ENCODE measurements at regions not wholly inside any gene's neighbourhood (a gene's known extent, or its start where the extent isn't known, plus 50 kb on each side); places are given as distances from the start of the nearest gene placed in this dataset.

GRCh38 chr12:17159506-17160300, 553.7 kb upstream of the LMO3 start:
- Histone ChIP-seq H3K4me1 (ENCODE audit: insufficient read depth, low read length, poor library complexity, severe bottlenecking) (no peaks in the 10 kb centered on the region), H3K36me3 (ENCODE audit: insufficient read depth, low read length) (no peaks in the 10 kb centered on the region), H4K20me1 (ENCODE audit: insufficient read depth, low read length) (no peaks in the 10 kb centered on the region), H2AFZ (ENCODE audit: low read length) (no peak overlapping the region), H3K9me3 (ENCODE audit: low read length) (no peaks in the 10 kb centered on the region), H3K4me3 (ENCODE audit: low read depth, low read length, poor library complexity, severe bottlenecking) (no peak overlapping the region), H3K9me2 (ENCODE audit: insufficient read depth, low read length) (no peaks in the 10 kb centered on the region; the same call in 1 of the 2 replicates), H3K4me2 (ENCODE audit: low read length) (no peak overlapping the region), H3K79me2 (ENCODE audit: insufficient read depth, low read depth, low read length) (no peaks in the 10 kb centered on the region), H3K27ac (ENCODE audit: low read depth, low read length, poor library complexity, severe bottlenecking) (no peak overlapping the region)
- ChIA-PET CTCF (ENCODE audit: unreplicated experiment) (no interaction called here), POLR2A (interaction anchor here (0.6 kb wide), 1 partner anchor 14 kb away, joined by 3 read pairs; no protein-coding TSS in a partner anchor)
- BruUV-seq (replicated peaks) = no TSS peak
- TF ChIP-seq EZH2phosphoT487 (IDR thresholded peaks at IDR 0.05; ENCODE audit: borderline replicate concordance, low read depth, low read length) = no peak
- no peak for TF ChIP-seq CTCF (conservative IDR thresholded peaks at IDR 0.05; ENCODE audit: low read length)
- intact Hi-C loops (cut with micrococcal nuclease; ENCODE audit: unreplicated experiment) = no loop called here
- DNase-seq (ENCODE audit: low spot score) = no peak

- Histone ChIP-seq H4K20me1 (ENCODE audit: insufficient read depth, low read length) (no peaks in the 10 kb centered on the region), H3K4me3 (ENCODE audit: low read depth, low read length, poor library complexity, severe bottlenecking) (no peak overlapping the region), H2AFZ (ENCODE audit: low read length) (no peak overlapping the region), H3K79me2 (ENCODE audit: insufficient read depth, low read depth, low read length) (no peaks in the 10 kb centered on the region), H3K36me3 (ENCODE audit: insufficient read depth, low read length) (no peaks in the 10 kb centered on the region), H3K4me2 (ENCODE audit: low read length) (no peak overlapping the region), H3K9me2 (ENCODE audit: insufficient read depth, low read length) (no peaks in the 10 kb centered on the region; the same call in 1 of the 2 replicates), H3K4me1 (ENCODE audit: insufficient read depth, low read length, poor library complexity, severe bottlenecking) (no peaks in the 10 kb centered on the region), H3K27ac (ENCODE audit: low read depth, low read length, poor library complexity, severe bottlenecking) (no peak overlapping the region), H3K9me3 (ENCODE audit: low read length) (no peaks in the 10 kb centered on the region)
- intact Hi-C loops (cut with micrococcal nuclease; ENCODE audit: unreplicated experiment) = no loop called here
- ChIA-PET CTCF (ENCODE audit: unreplicated experiment) (no interaction called here), POLR2A (no interaction called here)
- TF ChIP-seq EZH2phosphoT487 (IDR thresholded peaks at IDR 0.05; ENCODE audit: borderline replicate concordance, low read depth, low read length) = no peak
- no peak for TF ChIP-seq CTCF (conservative IDR thresholded peaks at IDR 0.05; ENCODE audit: low read length)
- no TSS peak for BruUV-seq (replicated peaks)
- DNase-seq (ENCODE audit: low spot score) = no peak
Measured at GRCh38 chr12:17158201-17158600, 552.2 kb upstream of the LMO3 start.

GRCh38 chr12:17151917-17152316, 546.0 kb upstream of the LMO3 start:
- H3K4me3 ChIP-seq (ENCODE audit: low read depth, low read length, poor library complexity, severe bottlenecking) = no peak overlapping the region
- no TSS peak for BruUV-seq (replicated peaks)
- H3K36me3 ChIP-seq (ENCODE audit: insufficient read depth, low read length) = no peaks in the 10 kb centered on the region
- POLR2A ChIA-PET = interaction anchor here (0.5 kb wide), 1 partner anchor 1981 kb away, joined by 4 read pairs; no protein-coding TSS in a partner anchor
- no peaks in the 10 kb centered on the region; the same call in 1 of the 2 replicates for H3K9me2 ChIP-seq (ENCODE audit: insufficient read depth, low read length)
- intact Hi-C loops (cut with micrococcal nuclease; ENCODE audit: unreplicated experiment) = no loop called here
- no peaks in the 10 kb centered on the region for H3K4me1 ChIP-seq (ENCODE audit: insufficient read depth, low read length, poor library complexity, severe bottlenecking)
- no peak overlapping the region for H2AFZ ChIP-seq (ENCODE audit: low read length)
- CTCF ChIA-PET (ENCODE audit: unreplicated experiment) = no interaction called here
- H3K27ac ChIP-seq (ENCODE audit: low read depth, low read length, poor library complexity, severe bottlenecking) = no peak overlapping the region
- H3K4me2 ChIP-seq (ENCODE audit: low read length) = no peak overlapping the region
- H3K79me2 ChIP-seq (ENCODE audit: insufficient read depth, low read depth, low read length) = no peaks in the 10 kb centered on the region
- no peak for DNase-seq (ENCODE audit: low spot score)
- H3K9me3 ChIP-seq (ENCODE audit: low read length) = 0 out of 2 replicates have a peak, but pooled peaks cover 11% of the 10 kb centered on the region
- no peaks in the 10 kb centered on the region for H4K20me1 ChIP-seq (ENCODE audit: insufficient read depth, low read length)
- no peak for TF ChIP-seq CTCF (conservative IDR thresholded peaks at IDR 0.05; ENCODE audit: low read length)
- TF ChIP-seq EZH2phosphoT487 (IDR thresholded peaks at IDR 0.05; ENCODE audit: borderline replicate concordance, low read depth, low read length) = no peak
